HG02588 (cell line): ENCODE measurements at regions not wholly inside any gene's neighbourhood (a gene's known extent, or its start where the extent isn't known, plus 50 kb on each side); places are given as distances from the start of the nearest gene placed in this dataset.

Experiments used
- ATAC-seq: cut with Tn5 transposase; IDR thresholded peaks from one replicate; pipeline ENCODE4 v1.9.1; 2021; ENCODE audit warnings: mild to moderate bottlenecking, moderate library complexity; ENCODE audit not compliant: unreplicated experiment

- ATAC-seq, result no peak
These were observed 216.3 kb upstream of the PRR20A start for GRCh38 chr13:56924401-56924800.

- no peak for ATAC-seq
These were observed 208.6 kb upstream of the PRR20A start for GRCh38 chr13:56932104-56932503.

GRCh38 chr13:56953965-56954364, 186.8 kb upstream of the PRR20A start:
- ATAC-seq, result no peak

- ATAC-seq, result no peak
These were observed 165.1 kb upstream of the PRR20A start for GRCh38 chr13:56975647-56976046.

GRCh38 chr13:56980856-56981255, 159.9 kb upstream of the PRR20A start:
- no peak for ATAC-seq

GRCh38 chr13:56986121-56986520, 154.6 kb upstream of the PRR20A start:
- ATAC-seq, result no peak

GRCh38 chr13:56988543-56988942, 152.2 kb upstream of the PRR20A start:
- ATAC-seq, result no peak

GRCh38 chr13:57003682-57004081, 137.0 kb upstream of the PRR20A start:
- no peak for ATAC-seq

- no peak for ATAC-seq
These were observed 123.4 kb upstream of the PRR20A start for GRCh38 chr13:57017357-57017756.

GRCh38 chr13:57018915-57019314, 121.8 kb upstream of the PRR20A start:
- no peak for ATAC-seq

- ATAC-seq, result no peak
These were observed 110.0 kb upstream of the PRR20A start for GRCh38 chr13:57030671-57031070.

- no peak for ATAC-seq
These were observed 104.4 kb upstream of the PRR20A start for GRCh38 chr13:57036290-57036689.

GRCh38 chr13:57044910-57045309, 95.8 kb upstream of the PRR20A start:
- no peak for ATAC-seq

- ATAC-seq, result no peak
These were observed 94.7 kb upstream of the PRR20A start for GRCh38 chr13:57045826-57046546.

- no peak for ATAC-seq
These were observed 84.0 kb upstream of the PRR20A start for GRCh38 chr13:57056601-57057180.

GRCh38 chr13:57063007-57063406, 77.7 kb upstream of the PRR20A start:
- no peak for ATAC-seq

GRCh38 chr13:57073983-57074382, 66.7 kb upstream of the PRR20A start:
- ATAC-seq, result no peak

GRCh38 chr13:57075588-57075987, 65.1 kb upstream of the PRR20A start:
- no peak for ATAC-seq

- no peak for ATAC-seq
These were observed 53.7 kb upstream of the PRR20A start for GRCh38 chr13:57087006-57087405.
